Lower leg skin (tissue), 3 donors: ENCODE measurements at regions not wholly inside any gene's neighbourhood (a gene's known extent, or its start where the extent isn't known, plus 50 kb on each side); places are given as distances from the start of the nearest gene placed in this dataset.

Source experiments
- CTCF ChIP-seq, 3 donors: fragments of 450-650 bp; IDR thresholded peaks; one replicate each; pipeline ENCODE4 v1.5.1; 2016; ENCODE audit warnings: antibody characterized with exemption in 3 of 3, mild to moderate bottlenecking in 3 of 3, moderate library complexity in 2 of 3
- POLR2A ChIP-seq, 2 donors: fragments of 450-650 bp; IDR thresholded peaks; one replicate each; pipeline ENCODE4 v1.6.1; 2016 to 2017; ENCODE audit warnings: antibody characterized with exemption in 2 of 2, mild to moderate bottlenecking in 1 of 2, moderate library complexity in 1 of 2

GRCh38 chr11:27908621-27909020 lies 199.3 kb downstream of the KIF18A start:
- no peak for TF ChIP-seq CTCF (IDR thresholded peaks at IDR 0.05)
- no peak for TF ChIP-seq POLR2A (IDR thresholded peaks at IDR 0.05)
